WTC11 (cell line): ENCODE measurements at regions not wholly inside any gene's neighbourhood (a gene's known extent, or its start where the extent isn't known, plus 50 kb on each side); places are given as distances from the start of the nearest gene placed in this dataset.

ENCODE experiments used
- ATAC-seq: fragments of 200-7000 bp; cut with Tn5 transposase; 2 replicates; pipeline ENCODE4 v1.10.0; 2021; ENCODE audit warnings: mild to moderate bottlenecking, moderate library complexity
- CTCF ChIA-PET: fragments of 300-600 bp; sonication (Branson Sonifier 250); formaldehyde crosslinking; loops from one replicate; lab custom pipeline; 2021; ENCODE audit warnings: antibody characterized with exemption; lab: Charles Lee
- POLR2A ChIA-PET: fragments of 350-600 bp; sonication (Branson Sonifier 250); formaldehyde crosslinking; loops from one replicate; lab custom pipeline; 2021; ENCODE audit warnings: antibody characterized with exemption; lab: Charles Lee
- DNase-seq: peaks from one replicate; pipeline ENCODE4 v3.0.0; 2021; ENCODE audit warnings: low spot score
- H3K27ac Mint-ChIP-seq: 2 replicates; pipeline ENCODE4 v1.8.0; 2021; ENCODE audit warnings: mixed read lengths
- H3K27me3 Mint-ChIP-seq: 2 replicates; pipeline ENCODE4 v1.8.0; 2021; ENCODE audit warnings: low read depth, mild to moderate bottlenecking, moderate library complexity, mixed read lengths
- H3K36me3 Mint-ChIP-seq: 2 replicates; pipeline ENCODE4 v1.8.0; 2021; ENCODE audit warnings: mixed read lengths
- H3K4me1 Mint-ChIP-seq: 2 replicates; pipeline ENCODE4 v1.8.0; 2022; ENCODE audit warnings: mixed read lengths
- H3K4me3 Mint-ChIP-seq: 2 replicates; pipeline ENCODE4 v1.8.0; 2021; ENCODE audit warnings: mild to moderate bottlenecking, moderate library complexity, mixed read lengths
- H3K9me3 Mint-ChIP-seq: 2 replicates; pipeline ENCODE4 v1.8.0; 2021; ENCODE audit warnings: mixed read lengths
- CREB1 ChIP-seq: sonication (generic); formaldehyde crosslinking; IDR thresholded peaks from 2 replicates; pipeline ENCODE4 v1.8.0; 2023; ENCODE audit warnings: mild to moderate bottlenecking, missing genetic modification reagents
- FOXJ3 ChIP-seq: sonication (generic); formaldehyde crosslinking; IDR thresholded peaks from 2 replicates; pipeline ENCODE4 v1.9.0; 2021; ENCODE audit warnings: missing genetic modification reagents, mild to moderate bottlenecking, borderline replicate concordance
- FOXK1 ChIP-seq: sonication (generic); formaldehyde crosslinking; IDR thresholded peaks from 2 replicates; pipeline ENCODE4 v1.8.0; 2022; ENCODE audit warnings: mild to moderate bottlenecking, moderate library complexity, missing genetic modification reagents
- NFATC4 ChIP-seq: fragments of 250-450 bp; sonication (Bioruptor Pico); IDR thresholded peaks from 2 replicates; pipeline ENCODE4 v1.9.0; 2021; ENCODE audit warnings: mild to moderate bottlenecking
- NFE2L1 ChIP-seq: sonication (generic); formaldehyde crosslinking; IDR thresholded peaks from 2 replicates; pipeline ENCODE4 v1.8.1; 2023; ENCODE audit warnings: missing genetic modification reagents
- NFYB ChIP-seq: sonication (generic); formaldehyde crosslinking; conservative IDR thresholded peaks from 2 replicates; pipeline ENCODE4 v1.8.0; 2022; ENCODE audit warnings: low read depth, missing genetic modification reagents
- NR1H2 ChIP-seq: sonication (generic); formaldehyde crosslinking; IDR thresholded peaks from 2 replicates; pipeline ENCODE4 v1.9.0; 2021; ENCODE audit warnings: mild to moderate bottlenecking, moderate library complexity, missing genetic modification reagents
- PRRX2 ChIP-seq: fragments of 250-450 bp; sonication (Bioruptor Pico); IDR thresholded peaks from 2 replicates; pipeline ENCODE4 v1.8.0; 2021; ENCODE audit warnings: mild to moderate bottlenecking
- RORB ChIP-seq: fragments of 250-450 bp; sonication (Bioruptor Pico); IDR thresholded peaks from 2 replicates; pipeline ENCODE4 v1.9.0; 2021; ENCODE audit warnings: mild to moderate bottlenecking
- TCF7 ChIP-seq: sonication (generic); formaldehyde crosslinking; IDR thresholded peaks from 2 replicates; pipeline ENCODE4 v1.8.0; 2022; ENCODE audit warnings: mild to moderate bottlenecking, low read depth, missing genetic modification reagents, moderate library complexity
- TEAD4 ChIP-seq: sonication (generic); formaldehyde crosslinking; IDR thresholded peaks from 2 replicates; pipeline ENCODE4 v1.8.0; 2022; ENCODE audit warnings: mild to moderate bottlenecking, missing genetic modification reagents
- ZNF423 ChIP-seq: fragments of 250-450 bp; sonication (Bioruptor Pico); IDR thresholded peaks from 2 replicates; pipeline ENCODE4 v2.1.2; 2022; ENCODE audit warnings: mild to moderate bottlenecking, moderate library complexity
- TF ChIP-seq, protein P1 (sequence below): sonication (generic); formaldehyde crosslinking; IDR thresholded peaks from 2 replicates; pipeline ENCODE4 v1.8.0; 2022; ENCODE audit warnings: mild to moderate bottlenecking, missing genetic modification reagents
- TF ChIP-seq, protein P2 (sequence below): sonication (generic); formaldehyde crosslinking; IDR thresholded peaks from 2 replicates; pipeline ENCODE4 v1.8.1; 2022; ENCODE audit warnings: mild to moderate bottlenecking, missing genetic modification reagents, moderate library complexity, borderline replicate concordance
- TF ChIP-seq, protein P3 (sequence below): sonication (generic); formaldehyde crosslinking; IDR thresholded peaks from 2 replicates; pipeline ENCODE4 v1.8.1; 2023; ENCODE audit warnings: mild to moderate bottlenecking, missing genetic modification reagents
- TF ChIP-seq, protein P4 (sequence below): sonication (generic); formaldehyde crosslinking; IDR thresholded peaks from 2 replicates; pipeline ENCODE4 v1.8.0; 2022; ENCODE audit warnings: missing genetic modification reagents
- TF ChIP-seq, protein P5 (sequence below): sonication (generic); formaldehyde crosslinking; IDR thresholded peaks from 2 replicates; pipeline ENCODE4 v1.8.1; 2023; ENCODE audit warnings: mild to moderate bottlenecking, missing genetic modification reagents
- TF ChIP-seq, protein P6 (sequence below): sonication (generic); formaldehyde crosslinking; IDR thresholded peaks from 2 replicates; pipeline ENCODE4 v1.8.0; 2023; ENCODE audit warnings: missing genetic modification reagents
- TF ChIP-seq, protein P7 (sequence below): fragments of 250-450 bp; sonication (Bioruptor Pico); IDR thresholded peaks from 2 replicates; pipeline ENCODE4 v1.9.0; 2021; ENCODE audit warnings: moderate library complexity, mild to moderate bottlenecking, inconsistent platforms, borderline replicate concordance

DNA sequence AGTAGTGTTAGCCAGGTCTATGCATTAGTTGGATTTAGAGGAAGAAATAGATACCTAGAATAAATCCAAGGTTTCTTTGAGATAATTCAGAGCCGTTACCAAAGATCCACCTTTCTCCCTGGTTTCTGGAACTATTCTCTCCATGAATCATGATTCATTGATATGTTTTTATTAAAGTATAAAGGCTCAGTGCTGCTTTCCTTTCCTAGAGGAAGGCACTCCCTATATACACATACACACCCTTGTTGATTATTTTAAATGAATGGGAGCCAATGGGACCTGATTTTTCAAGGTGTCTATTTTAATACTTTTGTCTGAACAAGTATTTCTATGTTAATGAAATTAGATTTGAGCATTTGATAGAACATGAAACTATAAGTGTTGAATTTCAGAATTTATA, 146.8 kb upstream of the SPRY1 start:
- Mint-ChIP-seq H3K4me1 (0 out of 2 replicates have a peak, but pooled peaks cover 4% of the 10 kb centered on the region), H3K9me3 (peaks cover 10% of the 10 kb centered on the region; the same call in 1 of the 2 replicates), H3K27me3 (no peaks in the 10 kb centered on the region), H3K36me3 (no peaks in the 10 kb centered on the region), H3K27ac (no peak overlapping the region), H3K4me3 (no peak overlapping the region)
- ChIA-PET POLR2A (no interaction called here), CTCF (no interaction called here)
- TF ChIP-seq TEAD4 (CRISPR knock-in tag), result no peak
- no peak for TF ChIP-seq PRRX2 (CRISPR knock-in tag)
- no peak for TF ChIP-seq FOXK1 (CRISPR knock-in tag)
- TF ChIP-seq, protein P1, sequence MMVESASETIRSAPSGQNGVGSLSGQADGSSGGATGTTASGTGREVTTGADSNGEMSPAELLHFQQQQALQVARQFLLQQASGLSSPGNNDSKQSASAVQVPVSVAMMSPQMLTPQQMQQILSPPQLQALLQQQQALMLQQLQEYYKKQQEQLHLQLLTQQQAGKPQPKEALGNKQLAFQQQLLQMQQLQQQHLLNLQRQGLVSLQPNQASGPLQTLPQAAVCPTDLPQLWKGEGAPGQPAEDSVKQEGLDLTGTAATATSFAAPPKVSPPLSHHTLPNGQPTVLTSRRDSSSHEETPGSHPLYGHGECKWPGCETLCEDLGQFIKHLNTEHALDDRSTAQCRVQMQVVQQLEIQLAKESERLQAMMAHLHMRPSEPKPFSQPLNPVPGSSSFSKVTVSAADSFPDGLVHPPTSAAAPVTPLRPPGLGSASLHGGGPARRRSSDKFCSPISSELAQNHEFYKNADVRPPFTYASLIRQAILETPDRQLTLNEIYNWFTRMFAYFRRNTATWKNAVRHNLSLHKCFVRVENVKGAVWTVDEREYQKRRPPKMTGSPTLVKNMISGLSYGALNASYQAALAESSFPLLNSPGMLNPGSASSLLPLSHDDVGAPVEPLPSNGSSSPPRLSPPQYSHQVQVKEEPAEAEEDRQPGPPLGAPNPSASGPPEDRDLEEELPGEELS (CRISPR knock-in tag), result no peak
- no peak for TF ChIP-seq TCF7 (CRISPR knock-in tag)
- TF ChIP-seq, protein P2, sequence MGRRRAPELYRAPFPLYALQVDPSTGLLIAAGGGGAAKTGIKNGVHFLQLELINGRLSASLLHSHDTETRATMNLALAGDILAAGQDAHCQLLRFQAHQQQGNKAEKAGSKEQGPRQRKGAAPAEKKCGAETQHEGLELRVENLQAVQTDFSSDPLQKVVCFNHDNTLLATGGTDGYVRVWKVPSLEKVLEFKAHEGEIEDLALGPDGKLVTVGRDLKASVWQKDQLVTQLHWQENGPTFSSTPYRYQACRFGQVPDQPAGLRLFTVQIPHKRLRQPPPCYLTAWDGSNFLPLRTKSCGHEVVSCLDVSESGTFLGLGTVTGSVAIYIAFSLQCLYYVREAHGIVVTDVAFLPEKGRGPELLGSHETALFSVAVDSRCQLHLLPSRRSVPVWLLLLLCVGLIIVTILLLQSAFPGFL (CRISPR knock-in tag), result no peak
- TF ChIP-seq NFATC4 (CRISPR knock-in tag), result no peak
- TF ChIP-seq, protein P3, sequence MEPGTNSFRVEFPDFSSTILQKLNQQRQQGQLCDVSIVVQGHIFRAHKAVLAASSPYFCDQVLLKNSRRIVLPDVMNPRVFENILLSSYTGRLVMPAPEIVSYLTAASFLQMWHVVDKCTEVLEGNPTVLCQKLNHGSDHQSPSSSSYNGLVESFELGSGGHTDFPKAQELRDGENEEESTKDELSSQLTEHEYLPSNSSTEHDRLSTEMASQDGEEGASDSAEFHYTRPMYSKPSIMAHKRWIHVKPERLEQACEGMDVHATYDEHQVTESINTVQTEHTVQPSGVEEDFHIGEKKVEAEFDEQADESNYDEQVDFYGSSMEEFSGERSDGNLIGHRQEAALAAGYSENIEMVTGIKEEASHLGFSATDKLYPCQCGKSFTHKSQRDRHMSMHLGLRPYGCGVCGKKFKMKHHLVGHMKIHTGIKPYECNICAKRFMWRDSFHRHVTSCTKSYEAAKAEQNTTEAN, result no peak
- no peak for TF ChIP-seq NFYB (CRISPR knock-in tag)
- TF ChIP-seq, protein P4, sequence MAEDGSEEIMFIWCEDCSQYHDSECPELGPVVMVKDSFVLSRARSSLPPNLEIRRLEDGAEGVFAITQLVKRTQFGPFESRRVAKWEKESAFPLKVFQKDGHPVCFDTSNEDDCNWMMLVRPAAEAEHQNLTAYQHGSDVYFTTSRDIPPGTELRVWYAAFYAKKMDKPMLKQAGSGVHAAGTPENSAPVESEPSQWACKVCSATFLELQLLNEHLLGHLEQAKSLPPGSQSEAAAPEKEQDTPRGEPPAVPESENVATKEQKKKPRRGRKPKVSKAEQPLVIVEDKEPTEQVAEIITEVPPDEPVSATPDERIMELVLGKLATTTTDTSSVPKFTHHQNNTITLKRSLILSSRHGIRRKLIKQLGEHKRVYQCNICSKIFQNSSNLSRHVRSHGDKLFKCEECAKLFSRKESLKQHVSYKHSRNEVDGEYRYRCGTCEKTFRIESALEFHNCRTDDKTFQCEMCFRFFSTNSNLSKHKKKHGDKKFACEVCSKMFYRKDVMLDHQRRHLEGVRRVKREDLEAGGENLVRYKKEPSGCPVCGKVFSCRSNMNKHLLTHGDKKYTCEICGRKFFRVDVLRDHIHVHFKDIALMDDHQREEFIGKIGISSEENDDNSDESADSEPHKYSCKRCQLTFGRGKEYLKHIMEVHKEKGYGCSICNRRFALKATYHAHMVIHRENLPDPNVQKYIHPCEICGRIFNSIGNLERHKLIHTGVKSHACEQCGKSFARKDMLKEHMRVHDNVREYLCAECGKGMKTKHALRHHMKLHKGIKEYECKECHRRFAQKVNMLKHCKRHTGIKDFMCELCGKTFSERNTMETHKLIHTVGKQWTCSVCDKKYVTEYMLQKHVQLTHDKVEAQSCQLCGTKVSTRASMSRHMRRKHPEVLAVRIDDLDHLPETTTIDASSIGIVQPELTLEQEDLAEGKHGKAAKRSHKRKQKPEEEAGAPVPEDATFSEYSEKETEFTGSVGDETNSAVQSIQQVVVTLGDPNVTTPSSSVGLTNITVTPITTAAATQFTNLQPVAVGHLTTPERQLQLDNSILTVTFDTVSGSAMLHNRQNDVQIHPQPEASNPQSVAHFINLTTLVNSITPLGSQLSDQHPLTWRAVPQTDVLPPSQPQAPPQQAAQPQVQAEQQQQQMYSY, result no peak
- TF ChIP-seq ZNF423 (CRISPR knock-in tag), result no peak
- no peak for TF ChIP-seq CREB1 (CRISPR knock-in tag)
- TF ChIP-seq, protein P5, sequence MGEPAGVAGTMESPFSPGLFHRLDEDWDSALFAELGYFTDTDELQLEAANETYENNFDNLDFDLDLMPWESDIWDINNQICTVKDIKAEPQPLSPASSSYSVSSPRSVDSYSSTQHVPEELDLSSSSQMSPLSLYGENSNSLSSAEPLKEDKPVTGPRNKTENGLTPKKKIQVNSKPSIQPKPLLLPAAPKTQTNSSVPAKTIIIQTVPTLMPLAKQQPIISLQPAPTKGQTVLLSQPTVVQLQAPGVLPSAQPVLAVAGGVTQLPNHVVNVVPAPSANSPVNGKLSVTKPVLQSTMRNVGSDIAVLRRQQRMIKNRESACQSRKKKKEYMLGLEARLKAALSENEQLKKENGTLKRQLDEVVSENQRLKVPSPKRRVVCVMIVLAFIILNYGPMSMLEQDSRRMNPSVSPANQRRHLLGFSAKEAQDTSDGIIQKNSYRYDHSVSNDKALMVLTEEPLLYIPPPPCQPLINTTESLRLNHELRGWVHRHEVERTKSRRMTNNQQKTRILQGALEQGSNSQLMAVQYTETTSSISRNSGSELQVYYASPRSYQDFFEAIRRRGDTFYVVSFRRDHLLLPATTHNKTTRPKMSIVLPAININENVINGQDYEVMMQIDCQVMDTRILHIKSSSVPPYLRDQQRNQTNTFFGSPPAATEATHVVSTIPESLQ (CRISPR knock-in tag), result no peak
- TF ChIP-seq NR1H2, result no peak
- no peak for TF ChIP-seq FOXJ3 (CRISPR knock-in tag)
- TF ChIP-seq, protein P6, sequence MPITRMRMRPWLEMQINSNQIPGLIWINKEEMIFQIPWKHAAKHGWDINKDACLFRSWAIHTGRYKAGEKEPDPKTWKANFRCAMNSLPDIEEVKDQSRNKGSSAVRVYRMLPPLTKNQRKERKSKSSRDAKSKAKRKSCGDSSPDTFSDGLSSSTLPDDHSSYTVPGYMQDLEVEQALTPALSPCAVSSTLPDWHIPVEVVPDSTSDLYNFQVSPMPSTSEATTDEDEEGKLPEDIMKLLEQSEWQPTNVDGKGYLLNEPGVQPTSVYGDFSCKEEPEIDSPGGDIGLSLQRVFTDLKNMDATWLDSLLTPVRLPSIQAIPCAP (CRISPR knock-in tag), result no peak
- no peak for TF ChIP-seq NFE2L1 (CRISPR knock-in tag)
- no peak for TF ChIP-seq RORB (CRISPR knock-in tag)
- TF ChIP-seq, protein P7, sequence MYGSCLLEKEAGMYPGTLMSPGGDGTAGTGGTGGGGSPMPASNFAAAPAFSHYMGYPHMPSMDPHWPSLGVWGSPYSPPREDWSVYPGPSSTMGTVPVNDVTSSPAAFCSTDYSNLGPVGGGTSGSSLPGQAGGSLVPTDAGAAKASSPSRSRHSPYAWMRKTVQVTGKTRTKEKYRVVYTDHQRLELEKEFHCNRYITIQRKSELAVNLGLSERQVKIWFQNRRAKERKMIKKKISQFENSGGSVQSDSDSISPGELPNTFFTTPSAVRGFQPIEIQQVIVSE, result no peak
- DNase-seq (no peak), ATAC-seq (no peak)
